Smooth muscle cell (in vitro differentiated cells): ENCODE measurements at regions not wholly inside any gene's neighbourhood (a gene's known extent, or its start where the extent isn't known, plus 50 kb on each side); places are given as distances from the start of the nearest gene placed in this dataset.

Experiments
- DNase-seq: peaks from one replicate; lab custom pipeline; 2025; ENCODE audit not compliant: unreplicated experiment; lab: John Stamatoyannopoulos, UW
- H2AFZ ChIP-seq: fragments of 200-600 bp; sonication (generic); 2 replicates; pipeline ENCODE4 v1.6.0; 2016; ENCODE audit warnings: antibody characterized with exemption, low read depth, mild to moderate bottlenecking
- H3F3A ChIP-seq: fragments of 200-600 bp; sonication (generic); 2 replicates; pipeline ENCODE4 v1.6.0; 2017; ENCODE audit warnings: antibody characterized with exemption, low read depth
- H3K27ac ChIP-seq: fragments of 200-600 bp; sonication (generic); 2 replicates; pipeline ENCODE4 v1.5.1; 2016; ENCODE audit warnings: low read depth, mild to moderate bottlenecking
- H3K27me3 ChIP-seq: fragments of 200-600 bp; sonication (generic); 2 replicates; pipeline ENCODE4 v1.6.1; 2016; ENCODE audit warnings: low read depth, mild to moderate bottlenecking
- H3K36me3 ChIP-seq: fragments of 200-600 bp; sonication (generic); 2 replicates; pipeline ENCODE4 v1.5.1; 2016; ENCODE audit warnings: low read depth
- H3K4me1 ChIP-seq: fragments of 200-600 bp; sonication (generic); 2 replicates; pipeline ENCODE4 v1.5.1; 2016; ENCODE audit warnings: low read depth
- H3K4me2 ChIP-seq: fragments of 200-600 bp; sonication (generic); 2 replicates; pipeline ENCODE4 v1.6.0; 2016; ENCODE audit warnings: mild to moderate bottlenecking
- H3K4me3 ChIP-seq: fragments of 200-600 bp; sonication (generic); 2 replicates; pipeline ENCODE4 v1.5.1; 2016; ENCODE audit warnings: mild to moderate bottlenecking
- H3K79me2 ChIP-seq: fragments of 200-600 bp; sonication (generic); 2 replicates; pipeline ENCODE4 v1.6.0; 2016; ENCODE audit warnings: low read depth, mild to moderate bottlenecking
- H3K9ac ChIP-seq: fragments of 200-600 bp; sonication (generic); 2 replicates; pipeline ENCODE4 v1.6.0; 2016; ENCODE audit warnings: low read depth
- H3K9me3 ChIP-seq: fragments of 200-600 bp; sonication (generic); replicated peaks from 2 replicates; pipeline ENCODE4 v1.5.1; 2016; ENCODE audit warnings: low read depth
- H4K20me1 ChIP-seq: fragments of 200-600 bp; sonication (generic); 2 replicates; pipeline ENCODE4 v1.6.0; 2016; ENCODE audit warnings: low read depth
- CTCF ChIP-seq: fragments of 200-600 bp; sonication (generic); IDR thresholded peaks from 2 replicates; pipeline ENCODE4 v1.5.1; 2017; ENCODE audit warnings: borderline replicate concordance, mild to moderate bottlenecking, antibody characterized with exemption; ENCODE audit not compliant: insufficient read depth, poor library complexity, severe bottlenecking
- WGBS: methylation state at CpG from one replicate; pipeline ENCODE4 v1.1.7; 2016; ENCODE audit warnings: low lambda C conversion rate; 5-methylcytosine and 5-hydroxymethylcytosine counted together

- Histone ChIP-seq H3K9me3 (no peaks in the 10 kb centered on the region), H3K4me3 (no peak overlapping the region), H3K4me1 (peaks cover 12% of the 10 kb centered on the region), H3K27ac (no peak overlapping the region), H3K9ac (no peak overlapping the region), H3K79me2 (no peaks in the 10 kb centered on the region), H3K4me2 (no peak overlapping the region), H4K20me1 (no peaks in the 10 kb centered on the region), H3F3A (no peaks in the 10 kb centered on the region), H2AFZ (no peak overlapping the region), H3K36me3 (no peaks in the 10 kb centered on the region), H3K27me3 (peaks cover 21% of the 10 kb centered on the region)
- 75% methylated on average over 2 of the region's 2 CpGs for WGBS
- no peak for TF ChIP-seq CTCF
- no peak for DNase-seq
Measured at GRCh38 chrX:69260169-69260568, 94.9 kb upstream of the PJA1 start.

GRCh38 chrX:69258893-69259292, 93.6 kb upstream of the PJA1 start:
- Histone ChIP-seq H2AFZ (no peak overlapping the region), H3K36me3 (no peaks in the 10 kb centered on the region), H3K27ac (no peak overlapping the region), H3K4me3 (no peak overlapping the region), H3K79me2 (no peaks in the 10 kb centered on the region), H3K4me1 (peaks cover 8% of the 10 kb centered on the region), H3K9me3 (no peaks in the 10 kb centered on the region), H3K9ac (no peak overlapping the region), H3K27me3 (peaks cover 8% of the 10 kb centered on the region), H3F3A (no peaks in the 10 kb centered on the region), H3K4me2 (no peak overlapping the region), H4K20me1 (no peaks in the 10 kb centered on the region)
- no peak for DNase-seq
- WGBS: 71% methylated on average over 4 of the region's 4 CpGs
- no peak for TF ChIP-seq CTCF

- Histone ChIP-seq H3F3A (no peaks in the 10 kb centered on the region), H3K27me3 (no peaks in the 10 kb centered on the region), H3K4me3 (no peak overlapping the region), H3K9ac (no peak overlapping the region), H3K27ac (no peak overlapping the region), H3K79me2 (no peaks in the 10 kb centered on the region), H3K36me3 (no peaks in the 10 kb centered on the region), H2AFZ (no peak overlapping the region), H3K4me1 (no peaks in the 10 kb centered on the region), H3K4me2 (no peak overlapping the region), H4K20me1 (no peaks in the 10 kb centered on the region), H3K9me3 (no peaks in the 10 kb centered on the region)
- no peak for DNase-seq
- TF ChIP-seq CTCF: no peak
- 71% methylated on average over 5 of the region's 5 CpGs for WGBS
Measured at GRCh38 chrX:69257499-69258127, 92.4 kb upstream of the PJA1 start.

GRCh38 chrX:69256291-69256565, 91.0 kb upstream of the PJA1 start:
- no peaks in the 10 kb centered on the region for H3K79me2 ChIP-seq
- no peak overlapping the region for H3K27ac ChIP-seq
- H4K20me1 ChIP-seq: no peaks in the 10 kb centered on the region
- no peak overlapping the region for H3K4me2 ChIP-seq
- H3K9ac ChIP-seq: no peak overlapping the region
- H3F3A ChIP-seq: no peaks in the 10 kb centered on the region
- no peak overlapping the region for H3K4me3 ChIP-seq
- no peaks in the 10 kb centered on the region for H3K4me1 ChIP-seq
- no peak for TF ChIP-seq CTCF
- H3K36me3 ChIP-seq: no peaks in the 10 kb centered on the region
- no peak for DNase-seq
- no peaks in the 10 kb centered on the region for H3K9me3 ChIP-seq
- no peaks in the 10 kb centered on the region for H3K27me3 ChIP-seq
- no peak overlapping the region for H2AFZ ChIP-seq
